GM21390 (cell line): ENCODE measurements at regions not wholly inside any gene's neighbourhood (a gene's known extent, or its start where the extent isn't known, plus 50 kb on each side); places are given as distances from the start of the nearest gene placed in this dataset.
"Not testable (repeated sequence)": the region's sequence is repeated elsewhere in the genome, so short reads cannot be mapped to it uniquely, and the experiment has no call there.

Source experiments
- ATAC-seq: cut with Tn5 transposase; IDR thresholded peaks from one replicate; pipeline ENCODE4 v1.9.1; 2021; ENCODE audit not compliant: unreplicated experiment

- no peak for ATAC-seq
Observed at GRCh38 chr5:7202846-7203245, 193.1 kb upstream of the ADCY2 start.

GRCh38 chr5:7207979-7208378 lies 188.0 kb upstream of the ADCY2 start:
- no peak for ATAC-seq

- no peak for ATAC-seq
Observed at GRCh38 chr5:7208938-7209337, 187.0 kb upstream of the ADCY2 start.

GRCh38 chr5:7209658-7210057 lies 186.3 kb upstream of the ADCY2 start:
- ATAC-seq, result no peak

- ATAC-seq, result no peak
Observed at GRCh38 chr5:7210549-7210948, 185.4 kb upstream of the ADCY2 start.

- no peak for ATAC-seq
Observed at GRCh38 chr5:7213525-7213924, 182.4 kb upstream of the ADCY2 start.

GRCh38 chr5:7214906-7215416 lies 181.0 kb upstream of the ADCY2 start:
- no peak for ATAC-seq

- ATAC-seq, result no peak
Observed at GRCh38 chr5:7218141-7218540, 177.8 kb upstream of the ADCY2 start.

GRCh38 chr5:7220156-7220555 lies 175.8 kb upstream of the ADCY2 start:
- no peak for ATAC-seq

GRCh38 chr5:7221041-7221440 lies 174.9 kb upstream of the ADCY2 start:
- no peak for ATAC-seq

- no peak for ATAC-seq
Observed at GRCh38 chr5:7225826-7226225, 170.1 kb upstream of the ADCY2 start.

- no peak for ATAC-seq
Observed at GRCh38 chr5:7242118-7242710, 153.7 kb upstream of the ADCY2 start.

GRCh38 chr5:7244208-7244607 lies 151.7 kb upstream of the ADCY2 start:
- no peak for ATAC-seq

GRCh38 chr5:7245121-7245651 lies 150.8 kb upstream of the ADCY2 start:
- no peak for ATAC-seq

- no peak for ATAC-seq
Observed at GRCh38 chr5:7246287-7246686, 149.7 kb upstream of the ADCY2 start.

- ATAC-seq, result no peak
Observed at GRCh38 chr5:7250004-7250403, 145.9 kb upstream of the ADCY2 start.

- ATAC-seq, result no peak
Observed at GRCh38 chr5:7250611-7251010, 145.3 kb upstream of the ADCY2 start.

GRCh38 chr5:7251132-7251531 lies 144.8 kb upstream of the ADCY2 start:
- no peak for ATAC-seq

- ATAC-seq, result no peak
Observed at GRCh38 chr5:7261049-7261448, 134.9 kb upstream of the ADCY2 start.

- ATAC-seq, result no peak
Observed at GRCh38 chr5:7261900-7262299, 134.0 kb upstream of the ADCY2 start.

GRCh38 chr5:7263398-7264015 lies 132.4 kb upstream of the ADCY2 start:
- not testable (repeated sequence) for ATAC-seq

- not testable (repeated sequence) for ATAC-seq
Observed at GRCh38 chr5:7265776-7266175, 130.2 kb upstream of the ADCY2 start.

- not testable (repeated sequence) for ATAC-seq
Observed at GRCh38 chr5:7268722-7269121, 127.2 kb upstream of the ADCY2 start.
